Activated CD4-positive, alpha-beta T cell treated with anti-CD3 and anti-CD28 coated beads for 4 hours (primary cell): ENCODE measurements at regions not wholly inside any gene's neighbourhood (a gene's known extent, or its start where the extent isn't known, plus 50 kb on each side); places are given as distances from the start of the nearest gene placed in this dataset.
A peak's percentile ranks its signal among the peaks of the same experiment; 100 is the strongest.

ENCODE experiments used
- DNase-seq, 2 donors: peaks; one replicate each; pipeline ENCODE4 v3.0.0-alpha.2; 2020

DNA sequence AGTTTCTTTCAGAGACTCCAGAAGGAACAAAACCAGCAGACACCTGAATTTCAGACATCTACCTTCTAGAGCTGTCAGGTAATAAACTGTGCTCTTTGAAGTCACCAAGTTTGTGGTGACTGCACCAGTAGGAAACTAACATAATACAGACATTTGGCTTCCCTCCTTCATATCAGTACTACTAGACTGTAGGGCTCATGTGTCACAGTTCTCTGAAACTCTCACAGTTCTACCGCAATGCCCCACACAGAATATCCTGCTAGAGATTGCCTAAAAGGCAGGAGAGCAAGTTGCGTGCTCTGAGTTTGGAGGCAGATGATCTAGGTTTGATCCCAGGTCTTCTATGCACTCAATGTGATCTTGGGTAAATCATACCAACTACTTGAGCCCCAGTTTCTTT, 205.0 kb upstream of the LRFN2 start:
- DNase-seq, result no peak

GRCh38 chr6:40791004-40791403, 203.8 kb upstream of the LRFN2 start:
- no peak for DNase-seq

DNA sequence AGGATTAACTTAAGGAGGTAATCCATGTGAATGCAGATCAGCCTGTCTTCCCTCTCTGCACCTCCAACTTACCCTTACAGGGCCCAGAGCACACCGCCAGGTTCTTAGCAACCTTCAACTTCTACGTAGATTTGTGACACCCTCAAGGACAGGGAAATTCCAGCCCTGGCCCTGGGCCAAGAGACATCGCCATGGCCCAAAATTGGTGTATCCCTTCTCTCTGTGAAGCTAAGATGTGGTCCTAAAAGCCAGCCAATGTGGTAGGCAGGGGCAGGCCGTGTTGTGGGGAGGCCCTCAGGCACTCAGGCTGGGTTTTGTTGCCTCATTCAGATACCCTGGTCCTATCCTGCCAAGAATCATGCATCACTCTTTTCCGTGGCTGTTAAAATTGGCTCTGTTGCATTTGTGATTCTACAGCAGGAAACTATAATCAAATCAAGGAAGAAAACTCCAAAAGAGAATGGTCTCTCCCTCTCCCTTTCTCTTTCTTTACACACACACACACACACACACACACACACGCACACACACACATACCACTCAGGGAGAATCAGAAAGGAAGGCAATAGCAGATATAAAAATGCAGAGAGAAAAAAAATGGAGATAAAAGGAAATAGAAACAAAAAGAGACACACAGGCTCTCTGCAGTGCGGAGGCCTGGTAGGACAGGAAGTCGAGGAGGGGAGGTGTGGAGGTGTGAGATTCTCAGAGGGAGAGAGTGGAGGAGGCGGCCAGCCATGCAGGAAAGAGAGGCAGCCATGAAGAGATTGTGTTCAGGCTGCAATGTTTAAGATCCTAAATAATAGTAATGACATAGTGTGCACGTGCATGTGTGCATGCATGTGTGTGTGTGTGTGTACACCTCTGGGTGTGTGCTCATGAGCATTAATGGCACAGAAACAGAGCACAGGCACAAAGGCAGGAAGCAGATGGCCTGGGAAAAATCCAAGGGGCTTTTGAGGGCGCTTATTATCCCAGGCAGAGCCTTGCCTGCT, 201.8 kb upstream of the LRFN2 start:
- peak in 1 of 2 donors; percentile 7 for DNase-seq

GRCh38 chr6:40782355-40782754, 195.2 kb upstream of the LRFN2 start:
- no peak for DNase-seq

DNA sequence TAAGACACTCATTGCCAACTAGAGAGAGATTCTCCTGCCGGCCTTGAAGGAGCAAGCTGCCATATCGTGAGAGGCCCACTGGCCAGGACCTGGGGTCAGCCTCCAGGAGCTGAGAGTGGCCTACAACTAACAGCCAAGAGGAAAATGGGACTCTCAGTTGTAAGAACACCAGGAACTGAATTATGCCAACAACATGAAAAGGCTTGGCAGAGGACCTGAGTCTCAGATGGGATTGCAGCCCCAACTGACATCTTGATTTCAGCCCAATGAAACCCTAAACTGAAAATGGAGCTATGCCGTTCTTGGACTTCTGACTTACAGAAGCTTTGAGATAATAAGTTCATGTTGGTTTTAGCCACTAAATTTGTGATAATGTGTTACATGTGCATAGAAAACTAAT, 193.5 kb upstream of the LRFN2 start:
- DNase-seq, result no peak

- DNase-seq, result no peak
Measured at GRCh38 chr6:40779409-40779808, 192.2 kb upstream of the LRFN2 start.

- no peak for DNase-seq
Measured at GRCh38 chr6:40778918-40779317, 191.8 kb upstream of the LRFN2 start.

- no peak for DNase-seq
Measured at GRCh38 chr6:40778196-40778595, 191.0 kb upstream of the LRFN2 start.

GRCh38 chr6:40774932-40775331, 187.8 kb upstream of the LRFN2 start:
- no peak for DNase-seq

GRCh38 chr6:40770794-40771193, 183.6 kb upstream of the LRFN2 start:
- no peak for DNase-seq

- DNase-seq, result no peak
Measured at GRCh38 chr6:40764726-40765125, 177.6 kb upstream of the LRFN2 start.

DNA sequence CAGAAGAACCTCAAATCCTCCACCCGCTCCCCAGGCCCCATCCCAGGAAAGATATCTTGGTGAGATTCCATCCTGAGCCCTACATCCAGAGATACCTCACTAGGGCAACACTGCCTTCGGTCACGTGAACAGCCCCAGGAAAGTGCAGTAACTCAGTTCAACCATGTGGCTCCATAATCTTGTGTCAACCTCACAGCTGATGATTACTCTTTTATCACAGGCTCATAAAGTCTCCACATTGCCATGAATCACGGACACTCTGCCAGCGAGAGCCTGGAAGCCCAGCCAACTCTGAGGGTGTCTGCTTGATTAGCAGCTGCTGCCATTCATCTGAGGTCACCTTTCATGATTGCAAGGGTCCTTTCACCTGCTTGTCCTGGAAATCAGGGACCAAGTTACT, 175.8 kb upstream of the LRFN2 start:
- DNase-seq, result no peak

GRCh38 chr6:40760887-40761286, 173.7 kb upstream of the LRFN2 start:
- DNase-seq, result no peak

DNA sequence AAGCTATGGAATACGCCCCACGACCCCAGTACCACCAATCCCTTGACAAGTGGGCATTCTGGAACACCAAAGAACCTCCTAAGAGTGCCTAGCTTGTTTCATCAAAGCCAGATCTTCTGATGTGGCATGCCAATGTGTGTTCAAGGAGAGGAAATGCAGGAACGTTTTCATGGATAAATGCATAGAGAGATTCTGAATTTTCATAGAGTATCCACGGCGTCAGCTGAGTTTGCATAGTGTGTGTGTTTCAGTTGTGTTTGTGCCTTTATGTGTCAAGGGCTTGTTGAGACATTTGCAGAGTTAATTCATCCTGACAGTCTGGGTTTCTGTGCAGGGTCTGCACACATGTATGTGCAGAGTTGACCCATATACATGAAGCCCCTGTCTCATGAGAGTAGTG, 172.7 kb upstream of the LRFN2 start:
- no peak for DNase-seq

DNA sequence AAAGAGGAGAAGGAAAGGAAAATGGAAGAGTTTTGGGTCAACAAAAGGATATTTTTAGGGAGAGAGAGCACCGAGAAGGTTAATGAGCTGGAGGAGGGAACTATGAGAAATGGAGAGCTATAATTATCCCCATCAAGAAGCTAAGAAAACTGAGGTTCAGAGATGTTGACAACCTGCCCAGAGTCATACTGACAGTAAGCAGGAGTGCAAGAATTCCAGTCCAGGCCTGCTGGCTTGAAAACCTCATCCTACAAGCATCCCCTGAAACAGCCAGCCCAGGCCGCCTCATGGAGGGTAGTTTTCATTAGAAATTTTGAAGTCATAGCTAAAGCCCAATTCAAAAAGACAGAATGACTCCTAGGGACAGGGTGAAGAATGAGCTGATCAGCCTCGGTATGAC, 172.1 kb upstream of the LRFN2 start:
- DNase-seq, result no peak

DNA sequence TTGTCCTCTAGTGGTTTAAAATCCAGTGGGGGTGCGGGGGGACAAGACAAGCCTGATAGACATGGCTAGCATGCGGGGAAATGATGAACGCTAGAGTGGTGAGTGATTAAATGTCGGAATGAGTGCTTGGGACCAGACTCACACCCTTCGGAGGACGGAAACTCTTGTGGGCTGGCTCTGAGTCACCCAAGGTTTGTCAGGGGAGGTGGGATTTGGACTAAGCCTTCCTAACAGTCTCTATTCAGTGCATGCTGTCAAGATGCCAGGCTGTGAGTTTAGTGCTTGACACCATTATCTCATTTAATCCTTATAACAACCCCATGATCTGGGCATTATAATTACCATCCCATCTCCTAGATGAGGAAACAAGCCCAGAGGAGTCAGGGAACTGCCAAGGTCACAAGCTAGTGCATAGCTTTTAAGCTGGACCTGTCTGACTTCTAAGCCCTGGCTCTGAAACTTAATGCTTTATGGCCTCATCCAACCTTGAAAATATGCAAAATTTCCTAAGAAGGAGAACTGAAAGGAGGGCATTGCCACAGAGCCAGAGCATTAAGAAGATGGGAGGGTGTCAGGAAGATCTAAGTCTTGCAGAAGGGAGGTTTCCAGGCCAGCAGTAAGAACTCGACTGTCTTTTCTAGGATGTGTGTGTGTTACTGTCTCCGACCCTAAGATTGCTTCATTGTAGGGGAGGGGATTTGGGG, 168.7 kb upstream of the LRFN2 start:
- DNase-seq, result no peak

DNA sequence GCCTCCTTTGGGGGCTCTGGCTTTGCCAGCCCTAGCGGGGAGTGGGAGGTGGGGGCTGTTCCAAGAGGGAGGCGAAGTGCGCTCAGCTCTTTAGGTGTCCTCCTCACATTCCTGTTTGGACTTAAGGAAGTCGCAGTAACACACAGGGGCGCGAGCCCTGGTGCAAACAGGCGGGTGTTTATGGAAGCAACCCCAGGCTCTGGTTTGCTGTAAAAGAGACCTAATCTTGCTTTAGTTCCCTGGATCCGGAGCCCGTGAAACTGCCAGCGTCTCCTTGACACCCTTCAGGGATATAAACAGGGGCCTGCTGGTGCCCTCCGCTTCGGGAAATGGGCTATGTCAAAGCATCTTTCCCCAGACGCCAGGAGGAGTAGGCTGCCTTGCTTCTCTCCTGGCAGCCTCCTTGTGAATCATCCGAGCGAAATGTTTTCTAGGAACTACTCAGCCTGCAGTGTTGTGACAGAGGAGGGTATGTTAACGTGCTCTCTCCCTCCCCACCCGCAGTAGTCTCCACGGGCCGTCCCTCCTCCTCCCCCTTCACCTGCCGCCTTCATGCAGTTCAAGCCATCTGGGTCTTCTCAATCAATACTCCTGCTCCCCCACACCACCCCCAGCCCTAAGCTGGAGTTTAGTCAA, 168.0 kb upstream of the LRFN2 start:
- no peak for DNase-seq

- no peak for DNase-seq
Measured at GRCh38 chr6:40754461-40755045, 167.4 kb upstream of the LRFN2 start.

DNA sequence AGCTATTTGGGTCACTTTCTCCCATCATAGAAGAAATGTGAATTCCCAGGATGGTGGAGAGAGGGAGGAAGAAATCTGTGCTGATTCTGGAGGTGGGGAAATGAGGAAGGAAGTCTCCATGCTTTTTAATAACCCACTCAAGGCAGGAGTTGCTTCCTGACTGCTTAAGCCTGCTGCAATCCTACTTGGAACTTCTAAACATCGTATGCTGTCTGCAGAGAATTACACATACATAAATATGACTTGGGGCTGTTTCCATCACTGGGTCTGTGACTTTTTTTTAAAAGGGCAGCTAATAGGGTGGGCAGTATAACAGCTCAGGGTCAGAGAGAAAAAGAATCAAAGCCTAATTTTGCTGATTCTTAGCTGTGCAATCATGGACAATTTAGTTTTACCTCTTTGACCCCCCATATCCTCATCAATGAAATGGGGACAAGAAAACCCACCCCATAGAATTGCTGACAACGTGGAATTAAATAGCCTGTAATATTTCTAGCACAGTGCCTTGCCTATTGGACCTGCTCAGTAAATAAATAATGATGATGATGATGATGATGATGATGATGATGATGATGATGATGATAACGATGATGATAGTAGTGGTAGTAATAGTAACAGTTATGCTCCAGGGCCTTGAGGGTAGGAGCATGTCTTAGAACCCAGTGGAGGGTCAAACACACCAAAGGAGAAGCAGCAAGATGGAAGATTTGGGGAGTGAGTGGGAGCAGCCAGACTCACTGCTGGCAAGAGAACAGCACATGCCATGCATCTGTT, 166.7 kb upstream of the LRFN2 start:
- DNase-seq, result no peak

- no peak for DNase-seq
Measured at GRCh38 chr6:40753048-40753447, 165.9 kb upstream of the LRFN2 start.

- DNase-seq, result no peak
Measured at GRCh38 chr6:40744835-40745234, 157.7 kb upstream of the LRFN2 start.

GRCh38 chr6:40743690-40744446, 156.7 kb upstream of the LRFN2 start:
- DNase-seq, result no peak
